Trophoblast cell (in vitro differentiated cells and primary cell): ENCODE measurements at regions not wholly inside any gene's neighbourhood (a gene's known extent, or its start where the extent isn't known, plus 50 kb on each side); places are given as distances from the start of the nearest gene placed in this dataset.

Experiments used
- DNase-seq, 2 donors: peaks; one replicate each; pipeline ENCODE4 v3.0.0-alpha.2; 2016
- H2AFZ ChIP-seq: 2 replicates; pipeline ENCODE4 v1.6.1; 2013; ENCODE audit warnings: low read length, moderate library complexity, mild to moderate bottlenecking; ENCODE audit not compliant: insufficient read depth, poor library complexity
- H2AK5ac ChIP-seq: 2 replicates; pipeline ENCODE4 v1.6.1; 2013; ENCODE audit warnings: mild to moderate bottlenecking, low read length
- H2BK120ac ChIP-seq: 2 replicates; pipeline ENCODE4 v1.6.1; 2013; ENCODE audit warnings: low read length, mild to moderate bottlenecking, moderate library complexity; ENCODE audit not compliant: insufficient read depth, poor library complexity
- H2BK12ac ChIP-seq: 2 replicates; pipeline ENCODE4 v1.6.1; 2013; ENCODE audit warnings: mild to moderate bottlenecking, low read length, moderate library complexity
- H2BK5ac ChIP-seq: 2 replicates; pipeline ENCODE4 v1.6.1; 2013; ENCODE audit warnings: low read length, low read depth, moderate library complexity, mild to moderate bottlenecking; ENCODE audit not compliant: poor library complexity
- H3K14ac ChIP-seq: 2 replicates; pipeline ENCODE4 v1.6.1; 2013; ENCODE audit warnings: mild to moderate bottlenecking, low read length
- H3K18ac ChIP-seq: 2 replicates; pipeline ENCODE4 v1.6.1; 2013; ENCODE audit warnings: mild to moderate bottlenecking, low read length
- H3K23ac ChIP-seq: 2 replicates; pipeline ENCODE4 v1.6.1; 2013; ENCODE audit warnings: low read length
- H3K27ac ChIP-seq: 2 replicates; pipeline ENCODE4 v1.5.1; 2013; ENCODE audit warnings: low read depth, mild to moderate bottlenecking, inconsistent platforms, low read length, moderate library complexity
- H3K27me3 ChIP-seq: 2 replicates; pipeline ENCODE4 v1.6.1; 2013; ENCODE audit warnings: inconsistent platforms, mild to moderate bottlenecking, low read length, moderate library complexity; ENCODE audit not compliant: insufficient read depth
- H3K36me3 ChIP-seq, 2 experiments: 1 replicate in 1 of 2; 2 replicates in 1 of 2; pipeline ENCODE4 v1.6.1; 2013; ENCODE audit warnings: low read length in 2 of 2, mild to moderate bottlenecking in 2 of 2, moderate library complexity in 1 of 2; ENCODE audit not compliant: insufficient read depth in 2 of 2, control insufficient read depth in 1 of 2
- H3K4ac ChIP-seq: 2 replicates; pipeline ENCODE4 v1.6.1; 2013; ENCODE audit warnings: low read depth, mild to moderate bottlenecking, low read length, moderate library complexity
- H3K4me1 ChIP-seq, 2 experiments: 1 replicate in 1 of 2; 2 replicates in 1 of 2; pipeline ENCODE4 v1.6.1; 2013; ENCODE audit warnings: low read length in 2 of 2, mild to moderate bottlenecking in 2 of 2, moderate library complexity in 1 of 2; ENCODE audit not compliant: insufficient read depth in 2 of 2, control insufficient read depth in 1 of 2
- H3K4me2 ChIP-seq: 2 replicates; pipeline ENCODE4 v1.6.1; 2013; ENCODE audit warnings: inconsistent platforms, mild to moderate bottlenecking, low read length, moderate library complexity
- H3K4me3 ChIP-seq: 2 replicates; pipeline ENCODE4 v1.5.1; 2013; ENCODE audit warnings: mild to moderate bottlenecking, low read depth, low read length, inconsistent platforms
- H3K79me1 ChIP-seq: one replicate; pipeline ENCODE4 v1.6.1; 2013; ENCODE audit warnings: low read length
- H3K79me2 ChIP-seq: 2 replicates; pipeline ENCODE4 v1.6.1; 2013; ENCODE audit warnings: low read length, mild to moderate bottlenecking; ENCODE audit not compliant: control insufficient read depth, insufficient read depth, poor library complexity
- H3K9ac ChIP-seq: 2 replicates; pipeline ENCODE4 v1.6.1; 2013; ENCODE audit warnings: mild to moderate bottlenecking, low read length
- H3K9me3 ChIP-seq: 2 replicates; pipeline ENCODE4 v1.6.1; 2013; ENCODE audit warnings: low read depth, mild to moderate bottlenecking, control low read depth, inconsistent platforms, low read length; ENCODE audit not compliant: insufficient read depth
- H4K12ac ChIP-seq: 2 replicates; pipeline ENCODE4 v1.6.1; 2013; ENCODE audit warnings: low read depth, mild to moderate bottlenecking, low read length, moderate library complexity
- H4K8ac ChIP-seq: 2 replicates; pipeline ENCODE4 v1.6.1; 2013; ENCODE audit warnings: low read depth, mild to moderate bottlenecking, low read length, moderate library complexity
- H4K91ac ChIP-seq: one replicate; pipeline ENCODE4 v1.6.1; 2013; ENCODE audit warnings: low read depth, mild to moderate bottlenecking, low read length, moderate library complexity
- WGBS: extraction: QIAGEN DNeasy Blood & Tissue Kit; methylation state at CpG from one replicate; pipeline ENCODE4 v1.1.7; 2013; ENCODE audit warnings: missing lambda C conversion rate; ENCODE audit not compliant: insufficient read length, insufficient coverage; ENCODE audit errors: extremely low coverage; 5-methylcytosine and 5-hydroxymethylcytosine counted together

DNA sequence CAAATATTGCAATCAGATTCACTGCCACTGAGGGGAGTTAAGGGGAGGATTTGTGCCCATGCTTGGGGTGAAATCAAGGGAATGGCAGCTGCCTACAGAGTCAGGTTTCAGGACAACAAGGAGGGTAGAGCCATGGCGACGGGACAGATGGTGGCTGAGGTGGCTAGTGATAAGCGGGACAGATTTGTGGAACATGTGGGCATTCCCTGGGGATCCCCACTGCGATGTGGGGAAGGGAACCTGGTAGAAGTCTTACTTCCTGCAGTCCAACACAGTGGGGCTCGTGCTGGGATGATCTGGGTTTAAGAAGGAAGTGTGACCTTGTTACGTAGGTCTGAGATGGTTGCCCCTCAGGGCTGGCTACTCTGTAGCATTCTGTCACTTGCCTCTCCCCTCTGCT is 292.0 kb upstream of the JARID2 start:
- H3K9me3 ChIP-seq: peaks cover 2% of the 10 kb centered on the region
- no peak overlapping the region for H4K8ac ChIP-seq
- no peaks in the 10 kb centered on the region for H3K36me3 ChIP-seq
- no peak overlapping the region for H2BK5ac ChIP-seq
- H3K18ac ChIP-seq: no peak overlapping the region
- no peak for DNase-seq
- H3K79me1 ChIP-seq: no peaks in the 10 kb centered on the region
- no peak overlapping the region for H2BK12ac ChIP-seq
- no peaks in the 10 kb centered on the region for H3K79me2 ChIP-seq
- H4K12ac ChIP-seq: no peak overlapping the region
- no peak overlapping the region for H2BK120ac ChIP-seq
- no peak overlapping the region for H2AK5ac ChIP-seq
- no peak overlapping the region for H3K9ac ChIP-seq
- H3K4me3 ChIP-seq: no peak overlapping the region
- H3K27ac ChIP-seq: no peak overlapping the region
- no peak overlapping the region for H3K4me2 ChIP-seq
- no peaks in the 10 kb centered on the region for H3K4me1 ChIP-seq
- no CpG with 5 or more reads among the region's 6 CpGs for WGBS
- no peak overlapping the region for H3K4ac ChIP-seq
- H3K23ac ChIP-seq: no peak overlapping the region
- no peak overlapping the region for H2AFZ ChIP-seq
- H3K27me3 ChIP-seq: no peaks in the 10 kb centered on the region
- no peak overlapping the region for H4K91ac ChIP-seq
- H3K14ac ChIP-seq: no peak overlapping the region

GRCh38 chr6:14957355-14958059 is 288.4 kb upstream of the JARID2 start:
- WGBS: no CpG with 5 or more reads among the region's 7 CpGs
- H3K14ac ChIP-seq: no peak overlapping the region
- DNase-seq: no peak
- no peak overlapping the region for H2AK5ac ChIP-seq
- H3K36me3 ChIP-seq: no peaks in the 10 kb centered on the region
- peaks cover 2% of the 10 kb centered on the region for H3K9me3 ChIP-seq
- H3K18ac ChIP-seq: no peak overlapping the region
- no peak overlapping the region for H3K4me2 ChIP-seq
- no peaks in the 10 kb centered on the region for H3K79me1 ChIP-seq
- no peak overlapping the region for H4K91ac ChIP-seq
- no peak overlapping the region for H3K9ac ChIP-seq
- no peak overlapping the region for H2BK12ac ChIP-seq
- H2BK5ac ChIP-seq: no peak overlapping the region
- H3K4me3 ChIP-seq: no peak overlapping the region
- no peak overlapping the region for H3K4ac ChIP-seq
- H3K23ac ChIP-seq: no peak overlapping the region
- no peaks in the 10 kb centered on the region for H3K27me3 ChIP-seq
- H4K12ac ChIP-seq: no peak overlapping the region
- H3K79me2 ChIP-seq: no peaks in the 10 kb centered on the region
- no peak overlapping the region for H2AFZ ChIP-seq
- H3K27ac ChIP-seq: no peak overlapping the region
- H3K4me1 ChIP-seq: no peaks in the 10 kb centered on the region
- no peak overlapping the region for H2BK120ac ChIP-seq
- no peak overlapping the region for H4K8ac ChIP-seq

DNA sequence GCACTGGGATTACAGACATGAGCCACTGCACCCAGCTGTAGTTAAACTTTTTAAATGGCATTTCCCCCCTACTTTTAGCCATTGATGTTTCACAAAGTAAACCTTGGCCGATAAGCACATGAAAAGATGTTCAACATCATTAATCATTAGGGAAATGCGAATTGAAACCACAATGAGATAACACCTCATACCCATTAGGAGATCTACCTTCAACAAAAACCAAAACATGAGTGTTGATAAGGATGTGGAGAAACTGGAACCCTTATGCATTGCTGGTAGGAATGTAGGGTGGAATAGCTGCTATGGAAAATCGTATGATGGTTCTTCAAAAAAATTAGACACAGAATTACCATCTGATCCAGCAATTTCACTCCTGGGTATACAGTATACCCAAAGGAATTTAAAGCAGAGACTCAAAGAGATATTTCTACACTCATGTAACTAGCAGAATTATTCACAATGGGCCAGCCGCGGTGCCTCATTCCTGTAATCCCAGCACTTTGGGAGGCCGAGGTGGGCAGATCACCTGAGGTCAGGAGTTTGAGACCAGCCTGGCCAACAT is 286.5 kb upstream of the JARID2 start:
- Histone ChIP-seq H2AFZ (no peak overlapping the region), H2BK120ac (no peak overlapping the region), H3K9me3 (peaks cover 2% of the 10 kb centered on the region), H4K8ac (no peak overlapping the region), H2AK5ac (no peak overlapping the region), H3K23ac (no peak overlapping the region), H4K91ac (no peak overlapping the region), H3K4me1 (no peaks in the 10 kb centered on the region), H3K36me3 (no peaks in the 10 kb centered on the region), H2BK5ac (no peak overlapping the region), H3K79me1 (no peaks in the 10 kb centered on the region), H3K14ac (no peak overlapping the region), H4K12ac (no peak overlapping the region), H3K79me2 (no peaks in the 10 kb centered on the region), H2BK12ac (no peak overlapping the region), H3K9ac (no peak overlapping the region), H3K27ac (no peak overlapping the region), H3K4me2 (no peak overlapping the region), H3K4me3 (no peak overlapping the region), H3K4ac (no peak overlapping the region), H3K18ac (no peak overlapping the region), H3K27me3 (no peaks in the 10 kb centered on the region)
- no CpG with 5 or more reads among the region's 6 CpGs for WGBS
- DNase-seq: peak; percentile 65 to 90

GRCh38 chr6:14964556-14965270 is 281.2 kb upstream of the JARID2 start:
- no peak overlapping the region for H3K4me3 ChIP-seq
- H2AFZ ChIP-seq: no peak overlapping the region
- H4K91ac ChIP-seq: no peak overlapping the region
- no peaks in the 10 kb centered on the region for H3K27me3 ChIP-seq
- no peaks in the 10 kb centered on the region for H3K79me1 ChIP-seq
- no peak overlapping the region for H3K4ac ChIP-seq
- H2AK5ac ChIP-seq: no peak overlapping the region
- no peaks in the 10 kb centered on the region for H3K36me3 ChIP-seq
- H3K4me1 ChIP-seq: peaks cover 3 to 5% of the 10 kb centered on the region in 2 experiments
- H4K8ac ChIP-seq: no peak overlapping the region
- H4K12ac ChIP-seq: no peak overlapping the region
- no peak overlapping the region for H2BK120ac ChIP-seq
- H3K79me2 ChIP-seq: no peaks in the 10 kb centered on the region
- H3K23ac ChIP-seq: no peak overlapping the region
- no peaks in the 10 kb centered on the region for H3K9me3 ChIP-seq
- H3K18ac ChIP-seq: no peak overlapping the region
- no peak overlapping the region for H3K14ac ChIP-seq
- H2BK5ac ChIP-seq: no peak overlapping the region
- H3K9ac ChIP-seq: no peak overlapping the region
- H3K4me2 ChIP-seq: no peak overlapping the region
- no peak overlapping the region for H2BK12ac ChIP-seq
- DNase-seq: no peak
- no peak overlapping the region for H3K27ac ChIP-seq
- no CpG with 5 or more reads among the region's 11 CpGs for WGBS
